SU-DHL-6 (cell line): ENCODE measurements at regions not wholly inside any gene's neighbourhood (a gene's known extent, or its start where the extent isn't known, plus 50 kb on each side); places are given as distances from the start of the nearest gene placed in this dataset.

Experiments used
- CTCF ChIP-seq: fragments of 200-600 bp; sonication (generic); IDR thresholded peaks from one replicate; pipeline ENCODE4 v1.5.1; 2017; ENCODE audit warnings: antibody characterized with exemption, mild to moderate bottlenecking, low read length, moderate library complexity; ENCODE audit not compliant: insufficient read depth, poor library complexity, severe bottlenecking
- EZH2phosphoT487 ChIP-seq: fragments of 200-600 bp; sonication (generic), shearing (Covaris generic); conservative IDR thresholded peaks from 2 replicates; pipeline ENCODE4 v1.6.1; 2018; ENCODE audit warnings: mild to moderate bottlenecking, antibody characterized with exemption, low read length, moderate library complexity, mixed read lengths

DNA sequence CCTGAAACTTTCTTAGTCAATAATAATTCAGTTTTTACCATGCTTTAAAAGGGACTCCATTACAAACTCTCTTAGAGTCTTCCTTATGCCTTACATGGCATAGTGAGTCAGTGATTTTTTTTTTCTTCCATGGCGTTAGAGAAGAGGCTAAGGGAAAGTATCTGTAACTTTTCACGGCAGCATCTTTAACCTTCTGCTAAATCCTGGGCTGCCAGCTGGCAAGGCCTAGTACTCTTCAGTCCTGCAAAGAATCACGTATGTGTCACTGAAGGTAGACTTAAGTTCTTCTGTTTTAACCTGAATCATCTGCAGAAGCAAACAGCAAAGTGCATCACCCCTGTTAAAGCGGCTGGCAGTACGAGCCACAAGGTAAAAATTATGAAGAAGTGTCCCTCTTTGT is 286.3 kb upstream of the FN1 start:
- TF ChIP-seq CTCF (no peak), EZH2phosphoT487 (no peak)
